NT2/D1 (cell line): ENCODE measurements at regions not wholly inside any gene's neighbourhood (a gene's known extent, or its start where the extent isn't known, plus 50 kb on each side); places are given as distances from the start of the nearest gene placed in this dataset.

Experiments
- DNase-seq: peaks from one replicate; pipeline ENCODE4 v3.0.0-alpha.2; 2011; ENCODE audit warnings: low read depth, low spot score
- H3K27me3 ChIP-seq: 2 replicates; pipeline ENCODE4 v1.6.0; 2011; ENCODE audit warnings: mild to moderate bottlenecking; ENCODE audit not compliant: insufficient read length, insufficient read depth
- H3K36me3 ChIP-seq: 2 replicates; pipeline ENCODE4 v1.6.1; 2011; ENCODE audit warnings: mild to moderate bottlenecking, low read length, mixed read lengths; ENCODE audit not compliant: insufficient read depth, insufficient read length
- H3K4me1 ChIP-seq: 2 replicates; pipeline ENCODE4 v1.5.1; 2011; ENCODE audit not compliant: insufficient read depth, insufficient read length
- H3K4me3 ChIP-seq: 2 replicates; pipeline ENCODE4 v1.5.1; 2011; ENCODE audit warnings: low read depth; ENCODE audit not compliant: insufficient read length
- H3K9ac ChIP-seq: 2 replicates; pipeline ENCODE4 v1.6.0; 2011; ENCODE audit warnings: low read depth; ENCODE audit not compliant: insufficient read length
- H3K9me3 ChIP-seq: 2 replicates; pipeline ENCODE4 v1.5.1; 2011; ENCODE audit warnings: mild to moderate bottlenecking, low read length; ENCODE audit not compliant: insufficient read depth
- SUZ12 ChIP-seq: IDR thresholded peaks from 2 replicates; pipeline ENCODE4 v1.6.1; 2011; ENCODE audit not compliant: insufficient read length, insufficient read depth; ENCODE audit errors: extremely low read depth
- YY1 ChIP-seq: IDR thresholded peaks from 2 replicates; pipeline ENCODE4 v1.6.1; 2011; ENCODE audit not compliant: insufficient read length, insufficient read depth
- ZNF274 ChIP-seq: IDR thresholded peaks from 2 replicates; pipeline ENCODE4 v1.6.1; 2011; ENCODE audit warnings: mild to moderate bottlenecking, low read depth, low read length

DNA sequence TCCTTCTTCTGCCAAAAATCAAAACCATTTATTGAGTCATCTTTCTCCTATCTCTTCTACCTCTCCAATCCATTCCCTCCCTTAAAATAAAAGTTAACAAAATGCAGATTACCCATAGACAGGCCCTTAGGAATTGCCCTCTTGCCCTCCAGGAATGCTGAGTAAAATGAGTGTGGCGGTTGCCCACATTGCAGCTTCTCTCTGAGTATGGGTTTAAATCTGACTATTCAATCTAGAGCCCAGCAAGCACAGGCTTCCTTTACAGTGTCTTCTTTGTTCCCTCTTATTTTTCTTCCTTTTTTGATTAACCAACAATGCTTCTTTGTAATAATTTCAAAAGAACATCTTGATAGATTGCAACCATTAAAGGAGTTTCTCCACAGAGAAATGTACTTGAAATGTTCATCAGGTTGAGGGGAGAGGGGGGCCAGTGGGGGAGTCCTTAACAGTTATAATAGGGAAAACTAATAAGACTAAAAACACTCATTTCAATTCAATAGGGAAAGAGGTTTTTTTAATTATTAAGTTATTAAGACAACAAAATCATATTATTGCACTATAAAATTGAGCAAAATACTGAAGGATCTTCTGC, 135.3 kb upstream of the LMCD1 start:
- H3K4me3 ChIP-seq, result no peak overlapping the region
- no peak for DNase-seq
- no peaks in the 10 kb centered on the region for H3K9me3 ChIP-seq
- no peaks in the 10 kb centered on the region for H3K4me1 ChIP-seq
- H3K27me3 ChIP-seq, result no peaks in the 10 kb centered on the region
- no peak overlapping the region for H3K9ac ChIP-seq
- TF ChIP-seq YY1 (no peak), ZNF274 (no peak)
- H3K36me3 ChIP-seq, result no peaks in the 10 kb centered on the region

DNA sequence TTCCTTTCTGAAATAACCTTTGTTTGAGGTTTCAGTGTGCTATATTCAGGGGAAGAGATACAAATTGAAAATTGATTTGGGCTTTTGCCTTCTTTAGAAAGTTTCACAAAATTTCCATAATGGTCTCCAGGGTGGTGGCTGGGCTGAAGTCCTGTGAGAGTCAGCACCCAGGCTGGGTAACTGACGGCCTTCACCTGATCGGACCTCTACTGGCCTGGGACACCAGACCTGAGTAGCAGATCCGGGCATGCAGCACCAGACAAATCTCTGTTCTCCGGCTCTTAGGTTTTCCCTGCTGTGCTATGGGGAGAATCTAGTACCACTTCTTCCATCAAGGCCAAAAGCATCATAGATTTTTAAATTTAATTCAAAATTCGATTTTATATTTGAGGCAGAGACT, 133.0 kb upstream of the LMCD1 start:
- DNase-seq, result no peak

DNA sequence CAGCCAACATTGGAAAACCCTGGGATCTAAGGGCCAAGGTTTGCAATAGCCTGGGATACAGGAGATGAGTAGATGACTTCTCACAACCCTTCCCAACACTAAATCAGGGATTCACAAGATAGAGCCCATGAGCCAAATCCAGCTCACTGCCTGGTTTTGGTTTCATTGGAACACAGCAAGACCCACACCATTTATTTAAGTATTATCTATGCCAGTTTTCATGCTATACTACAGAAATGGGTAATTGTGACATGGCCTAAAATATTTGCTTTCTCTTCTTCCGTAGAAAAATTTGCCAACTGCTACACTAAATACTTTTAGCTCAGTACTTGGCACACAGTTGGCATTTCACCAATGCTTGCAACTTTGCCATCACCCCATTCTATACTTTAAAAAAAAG, 132.0 kb upstream of the LMCD1 start:
- no peak for DNase-seq
- peaks cover 4% of the 10 kb centered on the region for H3K4me1 ChIP-seq
- no peak overlapping the region for H3K9ac ChIP-seq
- no peaks in the 10 kb centered on the region for H3K36me3 ChIP-seq
- no peaks in the 10 kb centered on the region for H3K9me3 ChIP-seq
- no peak overlapping the region for H3K4me3 ChIP-seq
- no peaks in the 10 kb centered on the region for H3K27me3 ChIP-seq
- TF ChIP-seq ZNF274 (no peak), YY1 (no peak), SUZ12 (no peak)

More for the DNA sequence above, 133.0 kb upstream of the LMCD1 start:
- Histone ChIP-seq H3K27me3 (no peaks in the 10 kb centered on the region), H3K9me3 (no peaks in the 10 kb centered on the region), H3K9ac (no peak overlapping the region), H3K4me1 (peaks cover 4% of the 10 kb centered on the region), H3K36me3 (no peaks in the 10 kb centered on the region), H3K4me3 (no peak overlapping the region)
- TF ChIP-seq ZNF274 (no peak), YY1 (no peak), SUZ12 (no peak)

DNA sequence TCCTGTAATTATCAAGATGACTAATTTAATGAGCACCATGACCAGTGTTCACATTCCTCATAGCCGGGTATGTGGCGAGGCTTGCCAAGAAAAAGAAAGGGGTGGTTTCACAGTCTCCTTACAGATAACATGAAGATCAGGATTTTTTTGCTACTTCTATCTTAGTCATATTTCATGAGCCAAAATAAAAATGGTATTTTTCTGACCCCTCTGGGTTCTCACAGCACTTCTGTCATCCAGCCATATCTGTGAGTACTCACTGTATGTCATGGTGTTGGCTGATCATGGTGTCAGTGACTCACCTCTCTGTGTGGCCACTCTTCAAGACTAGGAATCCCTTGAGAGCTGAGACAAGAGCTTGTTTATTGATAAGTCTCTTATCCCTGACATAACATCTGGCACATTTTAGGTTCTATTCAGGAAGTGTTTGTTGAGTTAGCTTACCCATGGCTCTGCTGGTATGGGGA, 130.5 kb upstream of the LMCD1 start:
- H3K27me3 ChIP-seq, result no peaks in the 10 kb centered on the region
- no peaks in the 10 kb centered on the region for H3K36me3 ChIP-seq
- H3K4me1 ChIP-seq, result peaks cover 4% of the 10 kb centered on the region
- no peak for DNase-seq
- H3K4me3 ChIP-seq, result no peak overlapping the region
- no peak overlapping the region for H3K9ac ChIP-seq
- TF ChIP-seq SUZ12 (no peak), ZNF274 (no peak), YY1 (no peak)
- H3K9me3 ChIP-seq, result no peaks in the 10 kb centered on the region

DNA sequence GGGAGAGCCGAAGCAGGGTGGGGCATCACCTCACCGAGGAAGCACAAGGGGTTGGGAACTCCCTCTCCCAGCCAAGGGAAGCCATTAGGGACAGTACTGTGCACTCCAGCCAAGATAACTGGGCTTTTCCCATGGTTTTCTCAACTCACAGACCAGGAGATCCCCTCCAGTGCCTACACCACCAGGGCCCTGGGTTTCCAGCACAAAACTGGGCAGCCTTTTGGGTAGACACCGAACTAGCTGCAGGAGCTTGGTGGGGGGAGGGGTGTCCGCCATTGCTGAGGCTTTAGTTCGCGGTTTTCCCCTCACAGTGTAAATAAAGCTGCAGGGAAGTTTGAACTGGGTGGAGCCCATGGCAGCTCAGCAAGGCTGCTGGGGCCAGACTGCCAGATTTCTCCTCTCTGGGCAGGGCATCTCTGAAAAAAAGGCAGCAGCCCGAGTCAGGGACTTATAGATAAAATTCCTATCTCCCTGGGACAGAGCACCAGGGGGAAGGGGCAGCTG, 129.6 kb upstream of the LMCD1 start:
- Histone ChIP-seq H3K4me1 (peaks cover 4% of the 10 kb centered on the region), H3K36me3 (no peaks in the 10 kb centered on the region), H3K4me3 (peak overlapping the region; percentile 2), H3K9me3 (no peaks in the 10 kb centered on the region; the same call in 1 of the 2 replicates), H3K27me3 (no peaks in the 10 kb centered on the region), H3K9ac (no peak overlapping the region)
- no peak for DNase-seq
- TF ChIP-seq ZNF274 (no peak), YY1 (peak; percentile 52)

DNA sequence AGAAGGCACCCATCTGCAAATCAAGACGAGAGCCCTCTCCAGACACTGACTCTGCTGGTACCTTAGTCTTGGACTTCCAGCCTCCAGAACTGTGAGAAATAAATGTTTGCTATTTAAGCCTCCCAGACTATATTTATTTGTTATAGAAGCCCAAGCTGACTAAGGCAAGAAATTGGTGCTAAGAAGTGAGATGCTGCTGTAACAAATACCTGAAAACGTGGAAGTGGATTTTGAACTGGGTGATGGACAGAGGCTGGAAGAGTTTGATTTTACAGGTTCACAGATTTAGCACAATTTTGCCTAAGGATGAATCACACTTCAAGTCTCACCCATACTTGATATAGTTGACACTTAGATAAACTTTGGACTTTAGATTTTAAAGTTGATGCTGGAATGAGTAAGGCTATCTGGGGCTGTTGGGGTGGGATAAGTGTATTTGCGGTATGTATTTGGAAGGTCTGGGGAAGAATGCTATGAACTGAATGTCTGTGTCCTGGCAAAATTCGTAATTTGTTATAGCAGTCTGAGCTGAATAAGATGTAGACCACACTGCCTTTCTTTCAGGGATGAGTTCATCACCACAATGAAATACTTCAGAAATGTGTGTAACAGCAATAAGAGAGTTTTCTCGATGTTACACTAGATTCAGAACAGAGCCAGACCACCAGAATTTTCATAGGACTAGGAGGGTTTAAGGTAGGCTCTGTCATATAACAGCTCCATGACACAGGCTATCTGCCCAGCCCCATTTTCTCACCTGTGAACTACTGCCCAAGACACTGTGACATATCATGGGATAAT, 120.5 kb upstream of the LMCD1 start:
- no peaks in the 10 kb centered on the region for H3K36me3 ChIP-seq
- no peak overlapping the region for H3K4me3 ChIP-seq
- TF ChIP-seq ZNF274 (no peak), YY1 (no peak), SUZ12 (no peak)
- H3K9me3 ChIP-seq, result no peaks in the 10 kb centered on the region; the same call in 1 of the 2 replicates
- H3K4me1 ChIP-seq, result no peaks in the 10 kb centered on the region
- H3K27me3 ChIP-seq, result no peaks in the 10 kb centered on the region
- DNase-seq, result no peak
- no peak overlapping the region for H3K9ac ChIP-seq

DNA sequence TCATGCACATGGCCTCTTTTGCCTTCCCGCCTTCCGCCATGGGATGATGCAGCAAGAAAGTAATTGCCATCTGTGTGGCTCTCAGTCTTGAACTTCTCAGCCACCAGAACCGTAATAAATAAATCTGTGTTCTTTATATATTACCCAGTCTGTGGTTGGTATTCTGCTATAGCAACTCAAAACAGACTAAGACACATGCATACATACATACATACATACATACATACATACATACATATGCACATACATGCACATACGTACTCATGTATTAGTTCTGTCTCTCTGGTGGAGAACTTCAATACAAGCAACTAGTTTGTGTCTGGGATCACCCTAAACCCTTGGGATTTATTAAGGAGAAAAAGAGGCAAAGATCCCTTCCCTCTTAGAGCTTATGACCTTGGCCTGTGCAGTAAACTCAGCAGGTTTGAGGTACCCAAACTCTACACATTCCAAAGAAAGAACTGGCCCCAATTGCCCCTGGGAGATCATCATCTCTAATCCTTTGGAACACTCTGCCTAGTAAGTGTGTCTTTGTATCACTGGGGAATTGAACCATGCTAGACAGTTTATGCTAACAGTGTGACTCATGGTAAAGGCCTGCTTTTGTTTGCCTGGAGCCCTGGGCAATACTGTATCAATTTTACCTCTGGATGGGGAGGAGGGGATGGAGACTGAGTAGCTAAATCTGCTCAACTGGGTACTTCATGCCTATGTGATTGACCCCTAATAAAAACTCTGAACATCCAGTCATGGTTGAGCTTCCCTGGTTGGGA, 115.6 kb upstream of the LMCD1 start:
- no peaks in the 10 kb centered on the region for H3K27me3 ChIP-seq
- H3K9me3 ChIP-seq, result no peaks in the 10 kb centered on the region
- no peak overlapping the region for H3K9ac ChIP-seq
- H3K4me3 ChIP-seq, result no peak overlapping the region
- no peak for DNase-seq
- TF ChIP-seq YY1 (no peak), SUZ12 (no peak), ZNF274 (no peak)
- no peaks in the 10 kb centered on the region for H3K36me3 ChIP-seq
- H3K4me1 ChIP-seq, result no peaks in the 10 kb centered on the region
